ENCODE measurements at regions not wholly inside any gene's neighbourhood (a gene's known extent, or its start where the extent isn't known, plus 50 kb on each side); places are given as distances from the start of the nearest gene placed in this dataset.

GRCh38 chr11:29027436-29027835, 919.2 kb downstream of the METTL15 start:
- no TSS peak for BruUV-seq (replicated peaks)
- no peak for TF ChIP-seq CTCF (IDR thresholded peaks at IDR 0.05; ENCODE audit: unreplicated experiment)
- DNase-seq = no peak
- peaks cover 8% of the 10 kb centered on the region for H3K9me3 Mint-ChIP-seq (ENCODE audit: low read depth, unreplicated experiment)
- intact Hi-C loops (cut with micrococcal nuclease; ENCODE audit: unreplicated experiment) = no loop called here
- no peaks in the 10 kb centered on the region for H3K4me1 Mint-ChIP-seq (ENCODE audit: low read depth, unreplicated experiment)
- H3K4me3 Mint-ChIP-seq (ENCODE audit: low read depth, unreplicated experiment) = no peak overlapping the region
- H3K27ac Mint-ChIP-seq (ENCODE audit: unreplicated experiment) = no peak overlapping the region
- CTCF ChIA-PET = no interaction called here
- no peaks in the 10 kb centered on the region for H3K27me3 Mint-ChIP-seq (ENCODE audit: unreplicated experiment)
- H3K36me3 Mint-ChIP-seq (ENCODE audit: insufficient read depth, unreplicated experiment) = no peaks in the 10 kb centered on the region

- Mint-ChIP-seq H3K9me3 (ENCODE audit: low read depth, unreplicated experiment) (peaks cover 8% of the 10 kb centered on the region), H3K36me3 (ENCODE audit: insufficient read depth, unreplicated experiment) (no peaks in the 10 kb centered on the region), H3K27me3 (ENCODE audit: unreplicated experiment) (no peaks in the 10 kb centered on the region), H3K4me1 (ENCODE audit: low read depth, unreplicated experiment) (peaks cover 7% of the 10 kb centered on the region), H3K27ac (ENCODE audit: unreplicated experiment) (no peak overlapping the region), H3K4me3 (ENCODE audit: low read depth, unreplicated experiment) (no peak overlapping the region)
- TF ChIP-seq CTCF (IDR thresholded peaks at IDR 0.05; ENCODE audit: unreplicated experiment) = no peak
- intact Hi-C loops (cut with micrococcal nuclease; ENCODE audit: unreplicated experiment) = no loop called here
- CTCF ChIA-PET = interaction anchor here (0.7 kb wide), 2 partner anchors 126 to 1338 kb away, joined by 3 read pairs; no protein-coding TSS in a partner anchor
- no peak for DNase-seq
- no TSS peak for BruUV-seq (replicated peaks)
These were observed 918.1 kb downstream of the METTL15 start for GRCh38 chr11:29026286-29026685.

- Mint-ChIP-seq H3K36me3 (ENCODE audit: insufficient read depth, unreplicated experiment) (no peaks in the 10 kb centered on the region), H3K4me1 (ENCODE audit: low read depth, unreplicated experiment) (peaks cover 20% of the 10 kb centered on the region), H3K27me3 (ENCODE audit: unreplicated experiment) (no peaks in the 10 kb centered on the region), H3K4me3 (ENCODE audit: low read depth, unreplicated experiment) (no peak overlapping the region), H3K27ac (ENCODE audit: unreplicated experiment) (no peak overlapping the region), H3K9me3 (ENCODE audit: low read depth, unreplicated experiment) (peaks cover 8% of the 10 kb centered on the region)
- CTCF ChIA-PET = no interaction called here
- DNase-seq = no peak
- BruUV-seq (replicated peaks) = no TSS peak
- no peak for TF ChIP-seq CTCF (IDR thresholded peaks at IDR 0.05; ENCODE audit: unreplicated experiment)
- intact Hi-C loops (cut with micrococcal nuclease; ENCODE audit: unreplicated experiment) = no loop called here
These were observed 916.8 kb downstream of the METTL15 start for GRCh38 chr11:29025001-29025400.

GRCh38 chr11:29024386-29024785, 916.2 kb downstream of the METTL15 start:
- CTCF ChIA-PET = no interaction called here
- Mint-ChIP-seq H3K9me3 (ENCODE audit: low read depth, unreplicated experiment) (peaks cover 8% of the 10 kb centered on the region), H3K27ac (ENCODE audit: unreplicated experiment) (no peak overlapping the region), H3K36me3 (ENCODE audit: insufficient read depth, unreplicated experiment) (no peaks in the 10 kb centered on the region), H3K27me3 (ENCODE audit: unreplicated experiment) (no peaks in the 10 kb centered on the region), H3K4me3 (ENCODE audit: low read depth, unreplicated experiment) (no peak overlapping the region), H3K4me1 (ENCODE audit: low read depth, unreplicated experiment) (peaks cover 26% of the 10 kb centered on the region)
- BruUV-seq (replicated peaks) = no TSS peak
- no peak for TF ChIP-seq CTCF (IDR thresholded peaks at IDR 0.05; ENCODE audit: unreplicated experiment)
- DNase-seq = no peak
- intact Hi-C loops (cut with micrococcal nuclease; ENCODE audit: unreplicated experiment) = loop anchor here (5.0 kb wide), 2 partner anchors 133 to 267 kb away; no protein-coding TSS in a partner anchor

All from Calu3 (cell line).